ENCODE measurements at regions not wholly inside any gene's neighbourhood (a gene's known extent, or its start where the extent isn't known, plus 50 kb on each side); places are given as distances from the start of the nearest gene placed in this dataset.

- TF ChIP-seq REST (IDR thresholded peaks at IDR 0.05; ENCODE audit: borderline replicate concordance in 1 of 2, low read depth in 1 of 2, low read length in 2 of 2) (no peak), ZNF121 (CRISPR knock-in tag; IDR thresholded peaks at IDR 0.05) (no peak), ZNF207 (IDR thresholded peaks at IDR 0.05; ENCODE audit: borderline replicate concordance) (no peak), NR3C1 (CRISPR knock-in tag; IDR thresholded peaks at IDR 0.05) (no peak), RFX5 (IDR thresholded peaks at IDR 0.05; ENCODE audit: low read depth, low read length) (no peak), ATF3 (CRISPR knock-in tag; IDR thresholded peaks at IDR 0.05) (no peak), TCF7 (IDR thresholded peaks at IDR 0.05; ENCODE audit: low read depth) (no peak), EZH2 (conservative IDR thresholded peaks at IDR 0.05; ENCODE audit: low read depth, low read length) (no peak), RFX3 (CRISPR knock-in tag; IDR thresholded peaks at IDR 0.05) (no peak), CTCF (CRISPR knock-in tag; IDR thresholded peaks at IDR 0.05) (no peak), ARID2 (CRISPR knock-in tag; IDR thresholded peaks at IDR 0.05; ENCODE audit: borderline replicate concordance) (no peak), ZBTB7A (CRISPR knock-in tag; IDR thresholded peaks at IDR 0.05) (no peak), ZC3H13 (CRISPR knock-in tag; IDR thresholded peaks at IDR 0.05) (no peak)
These were observed 994.3 kb upstream of the ADGRL2 start for GRCh38 chr1:80806431-80806830.

Measured in HepG2 (cell line).